Liver (tissue), 8 donors: ENCODE measurements at regions not wholly inside any gene's neighbourhood (a gene's known extent, or its start where the extent isn't known, plus 50 kb on each side); places are given as distances from the start of the nearest gene placed in this dataset.

Source experiments
- DNase-seq: peaks from one replicate; pipeline ENCODE4 v3.0.0-alpha.2; 2017; ENCODE audit warnings: low spot score
- H3K27ac ChIP-seq, 2 donors: one replicate each; pipeline ENCODE4 v1.7.0; 2013; ENCODE audit warnings: inconsistent platforms in 2 of 2, low read length in 2 of 2, control low read depth in 1 of 2, low read depth in 1 of 2, mild to moderate bottlenecking in 1 of 2
- H3K27me3 ChIP-seq, 4 donors: one replicate each; pipeline versions ENCODE4 v1.6.1 to v1.7.0; 2013; ENCODE audit warnings: low read length in 3 of 4, inconsistent platforms in 1 of 4, mild to moderate bottlenecking in 1 of 4, moderate library complexity in 1 of 4; ENCODE audit not compliant: control insufficient read depth in 4 of 4, insufficient read depth in 4 of 4
- H3K36me3 ChIP-seq, 4 donors: one replicate each; pipeline versions ENCODE4 v1.6.1 to v1.7.0; 2013; ENCODE audit warnings: low read length in 3 of 4, mild to moderate bottlenecking in 3 of 4, low read depth in 1 of 4, moderate library complexity in 1 of 4; ENCODE audit not compliant: control insufficient read depth in 4 of 4, insufficient read depth in 3 of 4
- H3K4me1 ChIP-seq, 4 donors: one replicate each; pipeline versions ENCODE4 v1.6.1 to v1.7.0; 2013; ENCODE audit warnings: low read length in 3 of 4, mild to moderate bottlenecking in 3 of 4, moderate library complexity in 1 of 4; ENCODE audit not compliant: control insufficient read depth in 4 of 4, insufficient read depth in 4 of 4
- H3K4me3 ChIP-seq, 3 donors: one replicate each; pipeline versions ENCODE4 v1.6.1 to v1.7.0; 2013; ENCODE audit warnings: low read length in 3 of 3, control low read depth in 1 of 3, low read depth in 1 of 3, mild to moderate bottlenecking in 1 of 3
- H3K9ac ChIP-seq, 2 donors: one replicate each; pipeline ENCODE4 v1.7.0; 2013; ENCODE audit warnings: low read length in 2 of 2, mild to moderate bottlenecking in 2 of 2, moderate library complexity in 2 of 2, control low read depth in 1 of 2, low read depth in 1 of 2
- H3K9me3 ChIP-seq, 4 donors: one replicate each; pipeline versions ENCODE4 v1.6.1 to v1.7.0; 2013; ENCODE audit warnings: low read length in 3 of 4; ENCODE audit not compliant: control insufficient read depth in 4 of 4
- ATF3 ChIP-seq: IDR thresholded peaks from 2 replicates; pipeline ENCODE4 v1.6.1; 2016; ENCODE audit warnings: antibody characterized with exemption
- CTCF ChIP-seq: fragments of 150-350 bp; IDR thresholded peaks from 2 replicates; pipeline ENCODE4 v1.5.1; 2017; ENCODE audit warnings: improper control_type of control experiment, low read depth, low read length; ENCODE audit not compliant: missing input control
- EGR1 ChIP-seq, 2 donors: IDR thresholded peaks; 2 replicates each; pipeline ENCODE4 v1.6.1; 2016 to 2018; ENCODE audit warnings: antibody characterized with exemption in 2 of 2, low read depth in 2 of 2
- FOXA1 ChIP-seq: IDR thresholded peaks from 2 replicates; pipeline ENCODE4 v1.6.1; 2016; ENCODE audit warnings: antibody characterized with exemption
- GABPA ChIP-seq, 2 donors: IDR thresholded peaks in 1 of 2; conservative IDR thresholded peaks in 1 of 2; 2 replicates each; pipeline ENCODE4 v1.6.1; 2016; ENCODE audit warnings: antibody characterized with exemption in 2 of 2, mild to moderate bottlenecking in 1 of 2, moderate library complexity in 1 of 2
- HNF4A ChIP-seq, 2 donors: conservative IDR thresholded peaks; 2 replicates each; pipeline ENCODE4 v1.6.1; 2016; ENCODE audit warnings: antibody characterized with exemption in 2 of 2, mild to moderate bottlenecking in 2 of 2
- HNF4G ChIP-seq: IDR thresholded peaks from 2 replicates; pipeline ENCODE4 v1.6.1; 2016; ENCODE audit warnings: antibody characterized with exemption
- JUND ChIP-seq, 2 donors: IDR thresholded peaks; 2 replicates each; pipeline ENCODE4 v1.6.1; 2016; ENCODE audit warnings: antibody characterized with exemption in 2 of 2
- NR2F2 ChIP-seq: IDR thresholded peaks from 2 replicates; pipeline ENCODE4 v1.6.1; 2016; ENCODE audit warnings: antibody characterized with exemption
- RAD21 ChIP-seq, 2 donors: IDR thresholded peaks; 2 replicates each; pipeline ENCODE4 v1.6.1; 2016; ENCODE audit warnings: antibody characterized with exemption in 2 of 2, mild to moderate bottlenecking in 2 of 2
- REST ChIP-seq: IDR thresholded peaks from 2 replicates; pipeline ENCODE4 v1.6.1; 2016; ENCODE audit warnings: antibody characterized with exemption, mild to moderate bottlenecking
- SP1 ChIP-seq: IDR thresholded peaks from 2 replicates; pipeline ENCODE4 v1.6.1; 2018; ENCODE audit warnings: antibody characterized with exemption, mild to moderate bottlenecking
- TAF1 ChIP-seq: conservative IDR thresholded peaks from 2 replicates; pipeline ENCODE4 v1.6.1; 2016; ENCODE audit warnings: antibody characterized with exemption, mild to moderate bottlenecking
- WGBS: extraction: QIAGEN DNeasy Blood & Tissue Kit; methylation state at CpG from one replicate; pipeline ENCODE4 v1.1.7; 2013; 5-methylcytosine and 5-hydroxymethylcytosine counted together
- TF ChIP-seq, protein P1 (sequence below): IDR thresholded peaks from 2 replicates; pipeline ENCODE4 v1.6.1; 2016; ENCODE audit warnings: antibody characterized with exemption
- donor health status: healthy.
- donor health status: healthy.
- donor health status: healthy.
- donor health status: healthy.
- donor health status: healthy.

DNA sequence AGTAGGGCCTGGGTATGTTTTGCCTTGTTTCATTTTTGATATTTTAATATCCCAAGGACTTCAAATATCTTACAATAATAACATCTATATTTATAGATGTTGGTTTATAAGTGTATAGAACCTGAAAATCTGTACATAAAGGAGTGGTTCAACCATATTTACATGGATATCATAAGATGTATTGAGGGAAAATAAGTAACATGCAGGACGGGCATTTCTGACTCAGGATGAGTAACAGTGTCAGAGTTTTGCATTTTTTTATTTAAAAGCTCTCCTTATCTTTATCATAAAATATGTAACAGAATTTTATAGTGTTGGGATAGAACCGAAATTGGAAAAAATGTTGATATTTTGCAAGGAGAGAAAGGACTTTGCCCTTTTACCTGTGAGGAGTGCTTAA lies 1438.7 kb downstream of the REEP3 start:
- no peak for TF ChIP-seq FOXA1
- DNase-seq: no peak
- no peaks in the 10 kb centered on the region for H3K9me3 ChIP-seq

DNA sequence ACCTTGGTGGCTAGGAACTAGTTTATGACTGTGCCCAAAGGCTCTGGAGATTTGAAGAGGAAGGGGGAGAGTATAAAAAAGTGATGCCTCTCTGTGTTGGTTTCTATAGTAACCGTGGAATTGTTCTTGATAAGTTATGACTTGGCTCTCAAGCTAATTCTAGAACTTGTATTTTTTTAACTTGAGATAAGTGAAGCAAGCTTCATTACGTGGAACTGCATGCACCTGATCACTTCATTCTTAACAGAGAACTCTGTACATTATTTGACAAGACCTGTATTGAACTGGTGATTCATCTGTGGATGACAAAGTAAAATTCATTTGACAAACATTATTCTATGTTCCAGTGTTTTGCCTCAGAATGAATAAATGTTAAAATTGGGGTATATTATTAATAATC lies 1452.2 kb downstream of the REEP3 start:
- Histone ChIP-seq H3K4me1 (no peaks in the 10 kb centered on the region), H3K9me3 (no peaks in the 10 kb centered on the region), H3K27ac (no peak overlapping the region), H3K36me3 (no peaks in the 10 kb centered on the region), H3K27me3 (no peaks in the 10 kb centered on the region), H3K9ac (no peak overlapping the region), H3K4me3 (no peak overlapping the region)
- WGBS: 55% methylated on average over 2 of the region's 2 CpGs
- no peak for DNase-seq
- TF ChIP-seq CTCF (no peak), HNF4G (no peak), JUND (IDR thresholded peaks at IDR 0.05) (no peak), HNF4A (conservative IDR thresholded peaks at IDR 0.05) (no peak), ATF3 (no peak), GABPA (IDR thresholded peaks at IDR 0.05 in 1 of 2, conservative IDR thresholded peaks at IDR 0.05 in 1 of 2) (no peak), NR2F2 (no peak), SP1 (no peak), EGR1 (IDR thresholded peaks at IDR 0.05; ENCODE audit: low read depth in 2 of 2) (no peak), RAD21 (IDR thresholded peaks at IDR 0.05) (no peak)
- TF ChIP-seq, protein P1, sequence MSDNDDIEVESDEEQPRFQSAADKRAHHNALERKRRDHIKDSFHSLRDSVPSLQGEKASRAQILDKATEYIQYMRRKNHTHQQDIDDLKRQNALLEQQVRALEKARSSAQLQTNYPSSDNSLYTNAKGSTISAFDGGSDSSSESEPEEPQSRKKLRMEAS: no peak

More for the DNA sequence above, 1438.7 kb downstream of the REEP3 start:
- no peak overlapping the region for H3K27ac ChIP-seq
- H3K4me3 ChIP-seq: no peak overlapping the region
- no peaks in the 10 kb centered on the region for H3K4me1 ChIP-seq
- no peaks in the 10 kb centered on the region for H3K36me3 ChIP-seq
- no peaks in the 10 kb centered on the region for H3K27me3 ChIP-seq
- no peak overlapping the region for H3K9ac ChIP-seq
- WGBS: 76% methylated on average over 2 of the region's 2 CpGs

- Histone ChIP-seq H3K9me3 (no peaks in the 10 kb centered on the region), H3K27ac (no peak overlapping the region), H3K9ac (no peak overlapping the region), H3K27me3 (no peaks in the 10 kb centered on the region), H3K36me3 (no peaks in the 10 kb centered on the region), H3K4me3 (no peak overlapping the region), H3K4me1 (no peaks in the 10 kb centered on the region)
- TF ChIP-seq TAF1: no peak
- TF ChIP-seq REST: no peak
- no peak for DNase-seq
- WGBS: 85% methylated on average over 2 of the region's 2 CpGs
Observed at GRCh38 chr10:64976150-64976549, 1454.9 kb downstream of the REEP3 start.
